NCI-H1048 (cell line): ENCODE measurements at regions not wholly inside any gene's neighbourhood (a gene's known extent, or its start where the extent isn't known, plus 50 kb on each side); places are given as distances from the start of the nearest gene placed in this dataset.

ENCODE experiments used
- DNase-seq: peaks from one replicate; lab custom pipeline; 2025; lab: John Stamatoyannopoulos, UW

GRCh38 chr6:56407883-56408410, 160.6 kb upstream of the COL21A1 start:
- DNase-seq: no peak

GRCh38 chr6:56406276-56407269, 159.2 kb upstream of the COL21A1 start:
- DNase-seq: no peak

GRCh38 chr6:56404599-56404998, 157.2 kb upstream of the COL21A1 start:
- DNase-seq: no peak

- DNase-seq: no peak
Observed at GRCh38 chr6:56403745-56404144, 156.4 kb upstream of the COL21A1 start.

- DNase-seq: no peak
Observed at GRCh38 chr6:56401477-56402070, 154.2 kb upstream of the COL21A1 start.

- no peak for DNase-seq
Observed at GRCh38 chr6:56400273-56400672, 152.9 kb upstream of the COL21A1 start.

GRCh38 chr6:56399672-56400263, 152.4 kb upstream of the COL21A1 start:
- no peak for DNase-seq

- DNase-seq: no peak
Observed at GRCh38 chr6:56399250-56399671, 151.9 kb upstream of the COL21A1 start.

- no peak for DNase-seq
Observed at GRCh38 chr6:56396435-56396834, 149.1 kb upstream of the COL21A1 start.

- DNase-seq: no peak
Observed at GRCh38 chr6:56393615-56394612, 146.5 kb upstream of the COL21A1 start.

GRCh38 chr6:56388415-56388755, 141.0 kb upstream of the COL21A1 start:
- DNase-seq: no peak

GRCh38 chr6:56387621-56388414, 140.4 kb upstream of the COL21A1 start:
- DNase-seq: no peak

GRCh38 chr6:56386717-56387116, 139.3 kb upstream of the COL21A1 start:
- DNase-seq: no peak

GRCh38 chr6:56385981-56386593, 138.7 kb upstream of the COL21A1 start:
- DNase-seq: no peak

GRCh38 chr6:56383160-56383559, 135.8 kb upstream of the COL21A1 start:
- DNase-seq: no peak

- DNase-seq: no peak
Observed at GRCh38 chr6:56382416-56382940, 135.1 kb upstream of the COL21A1 start.

GRCh38 chr6:56381801-56382251, 134.4 kb upstream of the COL21A1 start:
- DNase-seq: peak; percentile 81

- DNase-seq: no peak
Observed at GRCh38 chr6:56380476-56380875, 133.1 kb upstream of the COL21A1 start.

- no peak for DNase-seq
Observed at GRCh38 chr6:56378966-56379585, 131.7 kb upstream of the COL21A1 start.
